ENCODE measurements at regions not wholly inside any gene's neighbourhood (a gene's known extent, or its start where the extent isn't known, plus 50 kb on each side); places are given as distances from the start of the nearest gene placed in this dataset.
"Not testable (repeated sequence)": the region's sequence is repeated elsewhere in the genome, so short reads cannot be mapped to it uniquely, and the experiment has no call there.

DNA sequence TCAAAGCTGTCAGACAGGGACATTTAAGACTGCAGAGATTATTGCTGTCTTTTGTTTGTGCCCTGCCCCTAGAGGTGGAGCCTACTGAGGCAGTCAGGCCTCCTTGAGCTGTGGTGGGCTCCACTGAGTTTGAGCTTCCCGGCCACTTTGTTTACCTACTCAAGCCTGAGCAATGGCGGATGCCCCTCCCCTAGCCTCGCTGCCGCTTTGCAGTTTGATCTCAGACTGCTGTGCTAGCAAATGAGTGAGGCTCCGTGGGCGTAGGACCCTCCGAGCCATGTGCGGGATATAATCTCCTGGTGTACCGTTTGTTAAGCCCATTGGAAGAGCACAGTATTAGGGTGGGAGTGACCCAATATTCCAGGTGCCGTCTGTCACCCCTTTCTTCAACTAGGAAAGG lies 1835.5 kb upstream of the PIK3C3 start:
- not testable (repeated sequence) for H3K4me1 ChIP-seq (ENCODE audit: control insufficient read depth, insufficient read depth, low read length); H3K27me3 ChIP-seq (replicated peaks; ENCODE audit: control insufficient read depth, insufficient read depth, low read length); H3K9me3 ChIP-seq (ENCODE audit: control insufficient read depth, low read length); H3K4me3 ChIP-seq (ENCODE audit: low read length); H3K36me3 ChIP-seq (ENCODE audit: control insufficient read depth, insufficient read depth, low read length, severe bottlenecking); DNase-seq (ENCODE audit: low read depth); H3K9ac ChIP-seq (ENCODE audit: low read length)

DNA sequence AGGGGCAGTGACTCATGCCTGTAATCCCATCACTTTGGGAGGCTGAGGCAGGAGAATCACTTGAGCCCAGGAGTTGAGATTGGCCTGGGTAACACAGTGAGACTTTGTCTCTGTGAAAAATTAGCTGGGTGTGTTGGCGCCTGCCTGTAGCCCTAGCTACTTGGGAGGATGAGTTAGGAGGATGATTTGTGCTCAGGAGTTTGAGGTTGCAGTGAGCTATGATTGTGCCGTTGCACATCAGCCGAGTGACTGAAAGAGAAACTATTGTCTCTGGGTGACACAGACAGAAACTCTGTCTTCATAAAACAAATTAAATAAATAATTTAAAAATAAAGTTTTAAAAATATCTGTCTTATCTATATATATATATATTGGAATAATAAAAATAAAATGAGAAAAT lies 1844.6 kb upstream of the PIK3C3 start:
- Histone ChIP-seq H3K4me3 (ENCODE audit: low read length) (no peak overlapping the region), H3K27me3 (replicated peaks; ENCODE audit: control insufficient read depth, insufficient read depth, low read length) (no peaks in the 10 kb centered on the region), H3K36me3 (ENCODE audit: control insufficient read depth, insufficient read depth, low read length, severe bottlenecking) (no peaks in the 10 kb centered on the region), H3K4me1 (ENCODE audit: control insufficient read depth, insufficient read depth, low read length) (no peaks in the 10 kb centered on the region), H3K9ac (ENCODE audit: low read length) (no peak overlapping the region), H3K9me3 (ENCODE audit: control insufficient read depth, low read length) (no peaks in the 10 kb centered on the region)
- DNase-seq (ENCODE audit: low read depth), result no peak

- H3K9ac ChIP-seq (ENCODE audit: low read length), result no peak overlapping the region
- no peaks in the 10 kb centered on the region for H3K9me3 ChIP-seq (ENCODE audit: control insufficient read depth, low read length)
- no peak for DNase-seq (ENCODE audit: low read depth)
- H3K4me1 ChIP-seq (ENCODE audit: control insufficient read depth, insufficient read depth, low read length), result no peaks in the 10 kb centered on the region
- no peaks in the 10 kb centered on the region for H3K36me3 ChIP-seq (ENCODE audit: control insufficient read depth, insufficient read depth, low read length, severe bottlenecking)
- H3K27me3 ChIP-seq (replicated peaks; ENCODE audit: control insufficient read depth, insufficient read depth, low read length), result no peaks in the 10 kb centered on the region
- no peak overlapping the region for H3K4me3 ChIP-seq (ENCODE audit: low read length)
Measured at GRCh38 chr18:40109252-40110049, 1845.6 kb upstream of the PIK3C3 start.

DNA sequence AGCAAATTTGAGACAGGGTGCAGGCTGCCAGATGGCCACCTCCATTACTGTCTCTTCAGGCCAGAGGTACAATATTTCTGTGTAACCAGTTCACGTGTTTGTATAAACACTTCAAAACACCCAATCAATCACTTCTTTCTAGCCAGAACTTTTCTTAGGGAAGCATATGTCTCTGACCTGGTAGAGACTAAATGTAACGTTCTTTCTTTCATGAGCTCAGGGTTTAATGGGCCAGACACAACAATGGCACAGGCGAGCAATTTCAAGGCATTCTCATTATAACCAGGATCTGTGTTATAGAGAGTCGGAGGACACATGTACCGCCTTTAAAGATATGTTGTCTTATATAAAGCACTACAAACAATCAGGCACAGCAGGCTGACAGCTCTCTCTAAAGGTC lies 1846.4 kb upstream of the PIK3C3 start:
- Histone ChIP-seq H3K36me3 (ENCODE audit: control insufficient read depth, insufficient read depth, low read length, severe bottlenecking) (no peaks in the 10 kb centered on the region), H3K27me3 (replicated peaks; ENCODE audit: control insufficient read depth, insufficient read depth, low read length) (no peaks in the 10 kb centered on the region), H3K9ac (ENCODE audit: low read length) (no peak overlapping the region), H3K4me1 (ENCODE audit: control insufficient read depth, insufficient read depth, low read length) (no peaks in the 10 kb centered on the region), H3K9me3 (ENCODE audit: control insufficient read depth, low read length) (no peaks in the 10 kb centered on the region), H3K4me3 (ENCODE audit: low read length) (no peak overlapping the region)
- no peak for DNase-seq (ENCODE audit: low read depth)

DNA sequence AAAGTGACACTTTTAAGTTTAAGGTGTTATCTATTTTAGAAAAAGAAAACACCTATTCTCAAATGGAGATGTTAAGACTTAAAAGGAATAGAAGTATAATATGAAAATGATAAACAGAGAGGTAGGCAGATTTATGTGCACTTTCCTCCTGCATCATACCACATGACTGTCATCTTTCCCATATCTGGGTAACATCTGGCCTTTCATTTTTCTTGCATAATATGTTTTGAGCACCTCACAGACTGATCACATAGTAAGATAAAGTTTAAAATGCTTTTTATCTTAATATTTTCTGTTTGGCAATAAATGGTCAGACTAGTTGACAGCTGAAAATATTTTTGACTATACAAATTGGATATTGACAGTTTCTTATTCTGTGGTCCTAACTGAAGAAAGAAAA lies 1852.1 kb upstream of the PIK3C3 start:
- H3K9ac ChIP-seq (ENCODE audit: low read length), result no peak overlapping the region
- no peaks in the 10 kb centered on the region for H3K9me3 ChIP-seq (ENCODE audit: control insufficient read depth, low read length)
- no peak overlapping the region for H3K4me3 ChIP-seq (ENCODE audit: low read length)
- no peaks in the 10 kb centered on the region for H3K36me3 ChIP-seq (ENCODE audit: control insufficient read depth, insufficient read depth, low read length, severe bottlenecking)
- H3K27me3 ChIP-seq (replicated peaks; ENCODE audit: control insufficient read depth, insufficient read depth, low read length), result no peaks in the 10 kb centered on the region
- H3K4me1 ChIP-seq (ENCODE audit: control insufficient read depth, insufficient read depth, low read length), result no peaks in the 10 kb centered on the region
- DNase-seq (ENCODE audit: low read depth), result no peak

- no peak for DNase-seq (ENCODE audit: low read depth)
- H3K36me3 ChIP-seq (ENCODE audit: control insufficient read depth, insufficient read depth, low read length, severe bottlenecking), result no peaks in the 10 kb centered on the region
- no peak overlapping the region for H3K9ac ChIP-seq (ENCODE audit: low read length)
- H3K27me3 ChIP-seq (replicated peaks; ENCODE audit: control insufficient read depth, insufficient read depth, low read length), result no peaks in the 10 kb centered on the region
- H3K9me3 ChIP-seq (ENCODE audit: control insufficient read depth, low read length), result no peaks in the 10 kb centered on the region
- peaks cover 3% of the 10 kb centered on the region for H3K4me1 ChIP-seq (ENCODE audit: control insufficient read depth, insufficient read depth, low read length)
- H3K4me3 ChIP-seq (ENCODE audit: low read length), result no peak overlapping the region
Measured at GRCh38 chr18:40099641-40100040, 1855.4 kb upstream of the PIK3C3 start.

DNA sequence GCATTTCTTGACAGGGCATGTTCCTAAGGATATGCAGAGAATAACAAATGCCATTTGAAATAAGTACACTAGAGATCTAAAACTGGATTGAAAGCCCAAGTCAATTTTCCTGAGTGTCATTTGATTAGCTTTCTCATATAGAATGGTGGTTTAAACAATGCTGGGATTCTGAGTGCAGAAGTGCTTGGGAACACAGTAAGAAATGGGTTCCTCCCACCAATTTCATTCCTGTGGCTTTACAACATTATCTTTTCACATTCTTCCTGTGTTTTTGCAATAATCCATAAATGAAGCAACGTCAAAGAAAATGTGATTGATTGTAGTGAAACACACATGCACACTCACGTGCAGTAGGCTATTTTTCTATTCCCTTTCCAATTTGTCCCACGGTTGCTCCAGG lies 1858.4 kb upstream of the PIK3C3 start:
- no peaks in the 10 kb centered on the region for H3K9me3 ChIP-seq (ENCODE audit: control insufficient read depth, low read length)
- DNase-seq (ENCODE audit: low read depth), result no peak
- H3K9ac ChIP-seq (ENCODE audit: low read length), result no peak overlapping the region
- no peak overlapping the region for H3K4me3 ChIP-seq (ENCODE audit: low read length)
- H3K36me3 ChIP-seq (ENCODE audit: control insufficient read depth, insufficient read depth, low read length, severe bottlenecking), result no peaks in the 10 kb centered on the region
- H3K4me1 ChIP-seq (ENCODE audit: control insufficient read depth, insufficient read depth, low read length), result peaks cover 9% of the 10 kb centered on the region
- H3K27me3 ChIP-seq (replicated peaks; ENCODE audit: control insufficient read depth, insufficient read depth, low read length), result no peaks in the 10 kb centered on the region

- H3K4me3 ChIP-seq (ENCODE audit: low read length), result no peak overlapping the region
- no peaks in the 10 kb centered on the region for H3K27me3 ChIP-seq (replicated peaks; ENCODE audit: control insufficient read depth, insufficient read depth, low read length)
- H3K36me3 ChIP-seq (ENCODE audit: control insufficient read depth, insufficient read depth, low read length, severe bottlenecking), result no peaks in the 10 kb centered on the region
- no peaks in the 10 kb centered on the region for H3K9me3 ChIP-seq (ENCODE audit: control insufficient read depth, low read length)
- no peak for DNase-seq (ENCODE audit: low read depth)
- H3K4me1 ChIP-seq (ENCODE audit: control insufficient read depth, insufficient read depth, low read length), result peaks cover 9% of the 10 kb centered on the region
- H3K9ac ChIP-seq (ENCODE audit: low read length), result no peak overlapping the region
Measured at GRCh38 chr18:40094441-40094840, 1860.6 kb upstream of the PIK3C3 start.

- DNase-seq (ENCODE audit: low read depth), result no peak
- Histone ChIP-seq H3K27me3 (replicated peaks; ENCODE audit: control insufficient read depth, insufficient read depth, low read length) (no peaks in the 10 kb centered on the region), H3K4me1 (ENCODE audit: control insufficient read depth, insufficient read depth, low read length) (no peaks in the 10 kb centered on the region), H3K9me3 (ENCODE audit: control insufficient read depth, low read length) (no peaks in the 10 kb centered on the region), H3K4me3 (ENCODE audit: low read length) (peak overlapping the region; percentile 73), H3K9ac (ENCODE audit: low read length) (peak overlapping the region; percentile 25), H3K36me3 (ENCODE audit: control insufficient read depth, insufficient read depth, low read length, severe bottlenecking) (no peaks in the 10 kb centered on the region)
Measured at GRCh38 chr18:40088130-40088529, 1866.9 kb upstream of the PIK3C3 start.

DNA sequence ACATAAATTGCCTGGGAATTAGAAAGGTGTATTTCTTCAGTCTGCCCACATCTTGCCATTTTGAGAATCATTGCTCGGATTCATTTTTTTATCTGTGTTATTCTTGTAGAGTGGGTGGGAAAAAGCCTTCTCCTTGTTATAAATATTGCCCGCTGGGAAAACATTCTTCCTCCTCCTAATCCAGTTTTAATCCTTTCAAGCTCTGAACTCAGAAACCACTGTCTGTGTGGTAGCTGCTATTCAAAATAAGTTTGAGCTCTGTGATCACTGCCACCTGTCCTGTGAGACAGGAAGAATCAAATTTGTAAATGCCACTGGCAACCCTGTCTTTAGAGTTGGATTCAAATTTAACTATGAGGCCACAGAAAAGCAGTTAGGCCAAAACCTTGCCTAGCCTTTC lies 1875.2 kb upstream of the PIK3C3 start:
- Histone ChIP-seq H3K4me1 (ENCODE audit: control insufficient read depth, insufficient read depth, low read length) (no peaks in the 10 kb centered on the region), H3K9ac (ENCODE audit: low read length) (no peak overlapping the region), H3K36me3 (ENCODE audit: control insufficient read depth, insufficient read depth, low read length, severe bottlenecking) (no peaks in the 10 kb centered on the region), H3K4me3 (ENCODE audit: low read length) (no peak overlapping the region), H3K27me3 (replicated peaks; ENCODE audit: control insufficient read depth, insufficient read depth, low read length) (no peaks in the 10 kb centered on the region), H3K9me3 (ENCODE audit: control insufficient read depth, low read length) (no peaks in the 10 kb centered on the region)
- no peak for DNase-seq (ENCODE audit: low read depth)

GRCh38 chr18:40075616-40076015 lies 1879.4 kb upstream of the PIK3C3 start:
- no peak for DNase-seq (ENCODE audit: low read depth)
- Histone ChIP-seq H3K27me3 (replicated peaks; ENCODE audit: control insufficient read depth, insufficient read depth, low read length) (no peaks in the 10 kb centered on the region), H3K9ac (ENCODE audit: low read length) (no peak overlapping the region), H3K9me3 (ENCODE audit: control insufficient read depth, low read length) (no peaks in the 10 kb centered on the region), H3K36me3 (ENCODE audit: control insufficient read depth, insufficient read depth, low read length, severe bottlenecking) (no peaks in the 10 kb centered on the region), H3K4me3 (ENCODE audit: low read length) (no peak overlapping the region), H3K4me1 (ENCODE audit: control insufficient read depth, insufficient read depth, low read length) (no peaks in the 10 kb centered on the region)

DNA sequence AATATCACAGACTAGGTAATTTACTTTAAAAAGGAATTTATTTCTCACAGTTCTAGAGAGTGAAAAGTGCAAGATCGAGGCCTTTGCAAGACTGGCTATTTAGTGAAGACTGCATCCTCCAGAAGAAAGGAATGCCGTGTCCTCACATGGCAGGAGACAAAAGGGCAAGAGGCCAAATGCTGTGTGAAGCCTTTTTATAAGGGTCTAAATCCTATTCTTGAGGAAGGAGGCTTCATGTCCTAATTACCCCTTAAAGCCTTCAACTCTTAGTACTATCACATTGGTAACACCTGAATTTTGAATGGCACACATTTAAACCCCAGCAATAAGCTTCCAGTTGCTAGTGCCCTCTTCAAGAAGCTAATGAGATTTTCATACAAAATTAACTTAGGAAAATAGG lies 1882.3 kb upstream of the PIK3C3 start:
- H3K27me3 ChIP-seq (replicated peaks; ENCODE audit: control insufficient read depth, insufficient read depth, low read length), result no peaks in the 10 kb centered on the region
- H3K36me3 ChIP-seq (ENCODE audit: control insufficient read depth, insufficient read depth, low read length, severe bottlenecking), result no peaks in the 10 kb centered on the region
- H3K9ac ChIP-seq (ENCODE audit: low read length), result no peak overlapping the region
- H3K4me3 ChIP-seq (ENCODE audit: low read length), result no peak overlapping the region
- no peaks in the 10 kb centered on the region for H3K9me3 ChIP-seq (ENCODE audit: control insufficient read depth, low read length)
- DNase-seq (ENCODE audit: low read depth), result no peak
- H3K4me1 ChIP-seq (ENCODE audit: control insufficient read depth, insufficient read depth, low read length), result no peaks in the 10 kb centered on the region
